ENCODE measurements at regions not wholly inside any gene's neighbourhood (a gene's known extent, or its start where the extent isn't known, plus 50 kb on each side); places are given as distances from the start of the nearest gene placed in this dataset.
"Not testable (repeated sequence)": the region's sequence is repeated elsewhere in the genome, so short reads cannot be mapped to it uniquely, and the experiment has no call there.

GRCh38 chr15:92812271-92812670, 87.9 kb upstream of the CHD2 start:
- no peak for DNase-seq
- in situ Hi-C loops (cut with HindIII; ENCODE audit: low pct_ligation_motif_present, low pct_unique_long_range_greater_than_20kb, low sequenced_read_pairs): loop anchor here (25.0 kb wide), 1 partner anchor 100 kb away; the partner anchor contains the start of gene CHD2

- in situ Hi-C loops (cut with HindIII; ENCODE audit: low pct_ligation_motif_present, low pct_unique_long_range_greater_than_20kb, low sequenced_read_pairs): loop anchor here (25.0 kb wide), 1 partner anchor 99 kb away; the partner anchor contains the start of gene CHD2
- no peak for DNase-seq
Measured at GRCh38 chr15:92813485-92813884, 86.6 kb upstream of the CHD2 start.

DNA sequence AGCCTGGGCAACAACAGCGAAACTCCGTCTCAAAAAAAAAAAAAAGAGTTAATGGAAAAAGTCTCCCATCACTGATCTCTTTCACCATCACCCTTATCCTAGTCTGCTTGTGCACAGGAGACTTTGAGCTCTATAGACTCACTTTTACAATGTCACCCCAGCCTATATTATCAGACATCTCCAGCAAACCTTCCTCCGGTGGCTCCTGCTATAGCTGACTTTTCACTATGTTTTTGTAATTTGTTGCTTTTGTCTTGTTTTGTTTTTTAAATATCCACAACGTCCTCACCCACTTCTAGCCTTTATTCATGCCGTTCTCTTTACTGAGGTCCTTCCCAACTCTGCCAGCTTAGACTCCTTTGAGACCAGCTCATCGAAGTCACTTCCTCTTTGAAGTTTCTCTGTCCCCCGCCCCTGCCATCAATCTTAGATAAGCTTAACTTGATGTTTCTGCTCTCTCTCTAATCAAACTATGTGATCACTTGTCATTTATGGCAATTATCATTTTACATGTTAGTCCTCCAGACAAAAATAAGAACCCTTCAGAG, 82.7 kb upstream of the CHD2 start:
- in situ Hi-C loops (cut with HindIII; ENCODE audit: low pct_ligation_motif_present, low pct_unique_long_range_greater_than_20kb, low sequenced_read_pairs): loop anchor here (25.0 kb wide), 1 partner anchor 95 kb away; the partner anchor contains the start of gene CHD2
- no peak for DNase-seq

- DNase-seq: no peak
- in situ Hi-C loops (cut with HindIII; ENCODE audit: low pct_ligation_motif_present, low pct_unique_long_range_greater_than_20kb, low sequenced_read_pairs): loop anchor here (25.0 kb wide), 1 partner anchor 94 kb away; the partner anchor contains the start of gene CHD2
Measured at GRCh38 chr15:92818651-92819277, 81.4 kb upstream of the CHD2 start.

GRCh38 chr15:92819278-92820235, 80.6 kb upstream of the CHD2 start:
- in situ Hi-C loops (cut with HindIII; ENCODE audit: low pct_ligation_motif_present, low pct_unique_long_range_greater_than_20kb, low sequenced_read_pairs): loop anchor here (25.0 kb wide), 1 partner anchor 93 kb away; the partner anchor contains the start of gene CHD2
- DNase-seq: no peak

- in situ Hi-C loops (cut with HindIII; ENCODE audit: low pct_ligation_motif_present, low pct_unique_long_range_greater_than_20kb, low sequenced_read_pairs): loop anchor here (25.0 kb wide), 1 partner anchor 92 kb away; the partner anchor contains the start of gene CHD2
- peak; percentile 88 for DNase-seq
Measured at GRCh38 chr15:92820236-92821021, 79.7 kb upstream of the CHD2 start.

DNA sequence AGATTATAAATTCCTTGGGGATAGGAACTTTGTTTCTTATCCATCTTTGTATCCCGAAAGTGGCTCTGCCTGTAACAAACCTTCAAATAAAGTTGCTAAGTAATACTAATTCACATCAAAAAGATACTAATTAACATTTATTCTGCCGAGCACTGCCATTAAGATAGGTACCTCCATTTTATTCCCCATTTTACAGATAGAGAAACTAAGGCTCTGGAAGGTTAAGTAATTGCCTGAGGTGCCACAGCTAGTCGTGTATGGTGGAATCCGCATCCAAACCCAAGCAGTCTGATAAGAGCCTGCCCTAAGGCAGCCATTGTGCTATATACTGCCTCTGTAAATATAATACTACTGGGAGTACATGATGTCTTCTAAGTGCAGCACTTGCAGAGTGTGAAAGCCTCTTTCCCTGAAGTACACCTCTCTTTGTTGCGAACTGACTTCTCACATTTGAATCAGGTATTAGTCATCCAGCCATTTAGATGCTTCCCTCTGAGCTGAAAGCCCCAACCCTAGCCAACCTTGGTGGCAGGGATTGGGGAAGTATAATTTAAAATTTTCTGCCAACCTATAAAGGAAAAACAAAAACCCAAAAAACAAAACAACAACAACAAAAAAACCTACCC, 78.5 kb upstream of the CHD2 start:
- DNase-seq: no peak
- in situ Hi-C loops (cut with HindIII; ENCODE audit: low pct_ligation_motif_present, low pct_unique_long_range_greater_than_20kb, low sequenced_read_pairs): loop anchor here (25.0 kb wide), 1 partner anchor 91 kb away; the partner anchor contains the start of gene CHD2

GRCh38 chr15:92822216-92823144, 77.6 kb upstream of the CHD2 start:
- in situ Hi-C loops (cut with HindIII; ENCODE audit: low pct_ligation_motif_present, low pct_unique_long_range_greater_than_20kb, low sequenced_read_pairs): loop anchor here (25.0 kb wide), 1 partner anchor 90 kb away; the partner anchor contains the start of gene CHD2
- no peak for DNase-seq

DNA sequence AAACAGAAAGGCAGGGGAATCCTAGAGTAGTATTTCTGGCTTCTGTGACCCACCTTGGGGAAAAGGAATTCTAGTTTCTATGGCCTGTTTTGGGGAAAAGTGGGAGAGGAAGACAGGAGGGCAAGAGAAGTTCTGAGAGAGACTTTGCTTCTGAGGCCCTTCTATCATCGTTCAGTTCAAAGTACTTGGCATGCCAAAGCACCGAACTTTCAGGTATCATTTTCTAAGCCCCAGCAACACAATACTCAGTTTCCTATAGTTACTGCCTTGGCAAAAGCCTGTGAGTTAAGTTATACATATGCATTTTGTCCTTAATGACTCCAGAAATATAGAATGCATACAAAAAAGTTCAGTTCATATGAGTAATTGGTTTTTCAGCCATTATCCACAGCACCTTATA, 74.1 kb upstream of the CHD2 start:
- DNase-seq: no peak
- in situ Hi-C loops (cut with HindIII; ENCODE audit: low pct_ligation_motif_present, low pct_unique_long_range_greater_than_20kb, low sequenced_read_pairs): no loop called here

DNA sequence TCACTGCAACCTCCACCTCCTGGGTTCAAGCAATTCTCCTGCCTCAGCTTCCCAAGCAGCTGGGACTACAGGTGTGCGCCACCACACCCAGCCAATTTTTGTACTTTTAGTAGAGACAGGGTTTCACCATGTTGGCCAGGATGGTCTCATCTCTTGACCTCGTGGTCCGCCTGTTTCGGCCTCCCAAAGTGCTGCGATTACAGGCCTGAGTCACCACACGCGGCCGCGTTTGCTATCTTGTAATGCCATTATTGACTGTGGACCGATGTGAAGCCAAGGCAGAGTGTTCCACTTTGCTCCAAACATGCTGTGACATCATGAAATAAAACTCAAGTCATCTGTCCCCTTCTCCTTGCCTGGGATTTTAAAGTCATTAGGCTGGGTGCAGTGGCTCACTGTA, 72.1 kb upstream of the CHD2 start:
- DNase-seq; in situ Hi-C loops (cut with HindIII; ENCODE audit: low pct_ligation_motif_present, low pct_unique_long_range_greater_than_20kb, low sequenced_read_pairs): not testable (repeated sequence)

DNA sequence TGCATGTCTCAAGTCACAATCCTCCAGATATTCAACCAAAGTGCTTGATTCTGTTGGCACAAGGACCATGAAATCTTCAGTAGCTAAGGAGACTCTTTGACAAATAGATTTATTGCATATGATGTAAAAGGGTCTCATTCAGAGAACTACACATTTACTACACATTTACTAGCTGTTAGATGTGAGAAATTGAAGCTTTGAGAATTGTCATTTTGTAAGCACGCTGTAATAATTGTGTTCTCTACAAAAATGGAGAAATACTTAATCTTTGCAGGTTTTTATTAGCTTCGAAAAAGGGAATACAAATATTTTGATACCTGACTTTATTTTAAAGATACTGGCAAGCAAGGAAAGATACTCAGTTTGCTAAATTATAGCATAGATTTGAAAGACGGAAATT, 70.2 kb upstream of the CHD2 start:
- no peak for DNase-seq
- in situ Hi-C loops (cut with HindIII; ENCODE audit: low pct_ligation_motif_present, low pct_unique_long_range_greater_than_20kb, low sequenced_read_pairs): no loop called here

DNA sequence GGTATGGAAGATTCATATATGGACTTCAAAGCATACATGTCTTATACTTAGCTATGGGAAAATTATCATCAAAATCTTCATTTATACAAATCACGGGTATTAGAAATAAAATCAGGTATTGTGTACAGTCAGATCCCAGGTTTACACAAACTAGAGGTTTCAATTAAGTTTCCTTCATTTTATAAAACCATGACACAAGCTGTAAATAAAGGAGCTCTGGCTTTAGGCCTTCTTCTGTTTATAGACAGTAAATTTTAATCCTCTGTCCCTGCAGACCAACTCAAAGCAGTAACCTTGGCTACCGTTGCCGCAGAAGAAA, 68.8 kb upstream of the CHD2 start:
- no peak for DNase-seq
- in situ Hi-C loops (cut with HindIII; ENCODE audit: low pct_ligation_motif_present, low pct_unique_long_range_greater_than_20kb, low sequenced_read_pairs): no loop called here

DNA sequence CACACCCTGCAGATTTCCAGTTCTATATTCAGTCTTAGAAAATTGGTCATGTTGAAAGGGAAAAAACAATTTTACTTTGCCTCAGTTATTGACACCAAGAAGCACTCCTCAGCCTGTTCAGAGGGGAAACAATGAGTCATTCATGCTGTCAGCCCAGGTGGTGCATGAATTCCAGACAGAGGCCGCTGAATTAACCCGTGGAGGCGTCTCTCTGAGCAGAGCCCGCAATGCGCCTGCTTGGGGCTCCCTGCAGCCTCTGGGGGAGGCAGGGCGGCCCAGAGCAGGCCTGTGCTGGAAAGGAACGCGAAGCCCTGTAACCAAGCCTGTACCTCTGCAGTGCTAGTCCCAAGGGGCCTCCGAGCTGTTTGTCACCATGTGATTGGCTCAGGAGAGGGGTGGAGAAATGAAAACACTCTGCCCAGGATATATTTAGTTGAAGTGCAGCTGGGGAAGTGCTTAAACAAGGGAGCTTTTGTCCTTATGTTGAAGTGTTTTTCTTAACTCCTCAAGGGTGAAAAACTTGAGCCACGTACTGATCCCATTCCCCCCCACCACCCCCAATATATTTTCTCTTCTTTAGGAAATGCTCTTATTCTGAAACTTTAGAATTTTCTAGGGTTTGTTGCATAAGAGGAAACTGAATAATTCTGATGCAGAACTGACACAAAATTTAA, 68.3 kb upstream of the CHD2 start:
- in situ Hi-C loops (cut with HindIII; ENCODE audit: low pct_ligation_motif_present, low pct_unique_long_range_greater_than_20kb, low sequenced_read_pairs): no loop called here
- peak; percentile 93 for DNase-seq

- in situ Hi-C loops (cut with HindIII; ENCODE audit: low pct_ligation_motif_present, low pct_unique_long_range_greater_than_20kb, low sequenced_read_pairs): no loop called here
- no peak for DNase-seq
Measured at GRCh38 chr15:92833106-92833433, 67.1 kb upstream of the CHD2 start.

- DNase-seq: no peak
- in situ Hi-C loops (cut with HindIII; ENCODE audit: low pct_ligation_motif_present, low pct_unique_long_range_greater_than_20kb, low sequenced_read_pairs): no loop called here
Measured at GRCh38 chr15:92833493-92834271, 66.4 kb upstream of the CHD2 start.

DNA sequence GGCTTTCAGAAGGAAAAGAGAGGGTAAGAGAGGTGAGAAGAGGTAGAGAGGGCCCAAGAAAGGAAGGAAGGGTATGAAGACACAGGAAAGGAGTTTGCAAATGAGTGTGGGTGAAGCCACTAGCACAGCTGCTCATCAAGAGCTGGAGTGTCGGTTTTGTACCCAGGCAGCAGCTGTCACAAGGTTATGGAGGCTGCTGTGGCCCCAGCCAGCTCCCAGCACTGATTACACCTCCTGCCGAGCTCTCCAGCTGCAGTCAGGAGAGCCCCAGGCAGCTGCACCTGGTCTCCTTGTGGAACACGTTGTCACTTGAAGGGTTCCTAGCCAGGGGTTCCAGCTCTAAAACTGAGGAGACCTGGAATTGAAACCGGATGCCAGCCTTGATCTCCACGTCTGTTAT, 60.4 kb upstream of the CHD2 start:
- DNase-seq: no peak
- in situ Hi-C loops (cut with HindIII; ENCODE audit: low pct_ligation_motif_present, low pct_unique_long_range_greater_than_20kb, low sequenced_read_pairs): no loop called here
